A673 (cell line): ENCODE measurements at regions not wholly inside any gene's neighbourhood (a gene's known extent, or its start where the extent isn't known, plus 50 kb on each side); places are given as distances from the start of the nearest gene placed in this dataset.

ENCODE experiments used
- EZH2 ChIP-seq: fragments of 200-600 bp; sonication (generic); IDR thresholded peaks from 2 replicates; pipeline ENCODE4 v1.6.1; 2017; ENCODE audit warnings: borderline replicate concordance, low read depth, mild to moderate bottlenecking, mixed read lengths, antibody characterized with exemption, low read length; ENCODE audit not compliant: poor library complexity, severe bottlenecking
- TF ChIP-seq, protein P1 (sequence below): fragments of 300-800, 200-600 bp; sonication (generic); conservative IDR thresholded peaks from 2 replicates; pipeline ENCODE4 v1.5.1; 2017; ENCODE audit warnings: low read depth, mild to moderate bottlenecking, antibody characterized with exemption, low read length, moderate library complexity, mixed read lengths

DNA sequence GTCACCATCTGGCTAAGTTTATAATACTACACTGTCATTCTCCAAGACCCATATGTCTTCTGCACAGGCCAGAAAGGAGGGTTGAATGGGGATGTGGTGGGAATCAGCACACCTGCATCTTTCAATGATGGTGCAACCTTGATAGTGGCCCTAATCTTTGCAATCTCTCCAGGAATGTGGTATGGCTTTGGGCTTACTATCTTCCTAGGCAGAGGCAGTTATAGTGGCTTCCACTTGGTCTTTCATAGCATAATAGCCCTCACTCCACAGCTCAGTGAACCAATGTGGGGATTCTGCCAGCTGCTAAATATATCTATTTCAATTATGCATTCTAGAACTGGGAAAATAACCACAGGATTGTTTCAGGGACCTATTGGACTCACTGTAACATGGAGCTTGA lies 61.8 kb upstream of the ATP2B1 start:
- TF ChIP-seq, protein P1, sequence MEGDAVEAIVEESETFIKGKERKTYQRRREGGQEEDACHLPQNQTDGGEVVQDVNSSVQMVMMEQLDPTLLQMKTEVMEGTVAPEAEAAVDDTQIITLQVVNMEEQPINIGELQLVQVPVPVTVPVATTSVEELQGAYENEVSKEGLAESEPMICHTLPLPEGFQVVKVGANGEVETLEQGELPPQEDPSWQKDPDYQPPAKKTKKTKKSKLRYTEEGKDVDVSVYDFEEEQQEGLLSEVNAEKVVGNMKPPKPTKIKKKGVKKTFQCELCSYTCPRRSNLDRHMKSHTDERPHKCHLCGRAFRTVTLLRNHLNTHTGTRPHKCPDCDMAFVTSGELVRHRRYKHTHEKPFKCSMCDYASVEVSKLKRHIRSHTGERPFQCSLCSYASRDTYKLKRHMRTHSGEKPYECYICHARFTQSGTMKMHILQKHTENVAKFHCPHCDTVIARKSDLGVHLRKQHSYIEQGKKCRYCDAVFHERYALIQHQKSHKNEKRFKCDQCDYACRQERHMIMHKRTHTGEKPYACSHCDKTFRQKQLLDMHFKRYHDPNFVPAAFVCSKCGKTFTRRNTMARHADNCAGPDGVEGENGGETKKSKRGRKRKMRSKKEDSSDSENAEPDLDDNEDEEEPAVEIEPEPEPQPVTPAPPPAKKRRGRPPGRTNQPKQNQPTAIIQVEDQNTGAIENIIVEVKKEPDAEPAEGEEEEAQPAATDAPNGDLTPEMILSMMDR = no peak
- no peak for TF ChIP-seq EZH2
